PC-3 (cell line): ENCODE measurements at regions not wholly inside any gene's neighbourhood (a gene's known extent, or its start where the extent isn't known, plus 50 kb on each side); places are given as distances from the start of the nearest gene placed in this dataset.

Source experiments
- EZH2 ChIP-seq: fragments of 300-600 bp; sonication (generic); IDR thresholded peaks from one replicate; pipeline ENCODE4 v1.6.1; 2017; ENCODE audit warnings: antibody characterized with exemption, mild to moderate bottlenecking, low read length; ENCODE audit not compliant: unreplicated experiment
- TF ChIP-seq, protein P1 (sequence below): fragments of 300-600 bp; sonication (generic); conservative IDR thresholded peaks from 2 replicates; pipeline ENCODE4 v1.5.1; 2017; ENCODE audit warnings: antibody characterized with exemption, low read depth, mild to moderate bottlenecking, low read length

- TF ChIP-seq EZH2: no peak
- TF ChIP-seq, protein P1, sequence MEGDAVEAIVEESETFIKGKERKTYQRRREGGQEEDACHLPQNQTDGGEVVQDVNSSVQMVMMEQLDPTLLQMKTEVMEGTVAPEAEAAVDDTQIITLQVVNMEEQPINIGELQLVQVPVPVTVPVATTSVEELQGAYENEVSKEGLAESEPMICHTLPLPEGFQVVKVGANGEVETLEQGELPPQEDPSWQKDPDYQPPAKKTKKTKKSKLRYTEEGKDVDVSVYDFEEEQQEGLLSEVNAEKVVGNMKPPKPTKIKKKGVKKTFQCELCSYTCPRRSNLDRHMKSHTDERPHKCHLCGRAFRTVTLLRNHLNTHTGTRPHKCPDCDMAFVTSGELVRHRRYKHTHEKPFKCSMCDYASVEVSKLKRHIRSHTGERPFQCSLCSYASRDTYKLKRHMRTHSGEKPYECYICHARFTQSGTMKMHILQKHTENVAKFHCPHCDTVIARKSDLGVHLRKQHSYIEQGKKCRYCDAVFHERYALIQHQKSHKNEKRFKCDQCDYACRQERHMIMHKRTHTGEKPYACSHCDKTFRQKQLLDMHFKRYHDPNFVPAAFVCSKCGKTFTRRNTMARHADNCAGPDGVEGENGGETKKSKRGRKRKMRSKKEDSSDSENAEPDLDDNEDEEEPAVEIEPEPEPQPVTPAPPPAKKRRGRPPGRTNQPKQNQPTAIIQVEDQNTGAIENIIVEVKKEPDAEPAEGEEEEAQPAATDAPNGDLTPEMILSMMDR: no peak
Observed at GRCh38 chr2:37865640-37866039, 59.4 kb upstream of the RMDN2 start.
